Spleen (tissue), 7 donors: ENCODE measurements at regions not wholly inside any gene's neighbourhood (a gene's known extent, or its start where the extent isn't known, plus 50 kb on each side); places are given as distances from the start of the nearest gene placed in this dataset.

Experiments used
- POLR2A ChIP-seq, 3 donors: fragments of 450-650 bp; IDR thresholded peaks; one replicate each; pipeline ENCODE4 v1.5.1; 2017; ENCODE audit warnings: antibody characterized with exemption in 3 of 3, mild to moderate bottlenecking in 1 of 3
- POLR2AphosphoS5 ChIP-seq, 3 donors: sonication (generic); formaldehyde crosslinking; IDR thresholded peaks; one replicate each; pipeline ENCODE4 v1.5.1; 2017; ENCODE audit warnings: antibody characterized with exemption in 3 of 3
- TF ChIP-seq, protein P1 (sequence below), 11 experiments: fragments of 200-600 bp in 7 of 11; fragments of 450-650 bp in 4 of 11; sonication (generic) in 4 of 11; IDR thresholded peaks in 8 of 11; conservative IDR thresholded peaks in 3 of 11; 1 replicate in 7 of 11; 2 replicates in 4 of 11; pipeline versions ENCODE4 v1.4.0 to v1.8.0; 2016 to 2021; ENCODE audit warnings: antibody characterized with exemption in 11 of 11, inconsistent platforms in 4 of 11, mild to moderate bottlenecking in 1 of 11
- donor health status: DM: no; HTN: no; CAD: no; lungs with moderate emphysema.
- donor health status: DM: no; HTN: no; CAD: no.
- donor health status: DM: no; HTN: no; CAD: no.

DNA sequence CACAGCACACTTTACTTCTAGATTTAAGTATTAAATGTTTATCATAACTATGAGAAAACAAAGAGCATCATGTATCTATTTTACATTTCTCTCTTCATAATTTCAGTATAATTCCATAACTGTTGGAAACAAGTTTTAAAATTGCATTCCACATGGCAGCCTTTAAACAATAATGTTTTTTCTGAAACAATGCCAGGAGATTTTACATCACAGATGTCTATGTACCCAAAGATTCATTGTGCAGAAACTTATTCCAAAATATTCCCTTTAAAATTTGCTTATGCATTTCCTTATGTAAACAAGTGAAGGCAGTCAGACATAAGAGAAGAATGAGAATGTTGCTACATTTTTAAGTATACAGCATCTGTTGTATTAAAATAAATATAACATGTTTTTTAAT, 324.9 kb upstream of the COL8A1 start:
- TF ChIP-seq, protein P1, sequence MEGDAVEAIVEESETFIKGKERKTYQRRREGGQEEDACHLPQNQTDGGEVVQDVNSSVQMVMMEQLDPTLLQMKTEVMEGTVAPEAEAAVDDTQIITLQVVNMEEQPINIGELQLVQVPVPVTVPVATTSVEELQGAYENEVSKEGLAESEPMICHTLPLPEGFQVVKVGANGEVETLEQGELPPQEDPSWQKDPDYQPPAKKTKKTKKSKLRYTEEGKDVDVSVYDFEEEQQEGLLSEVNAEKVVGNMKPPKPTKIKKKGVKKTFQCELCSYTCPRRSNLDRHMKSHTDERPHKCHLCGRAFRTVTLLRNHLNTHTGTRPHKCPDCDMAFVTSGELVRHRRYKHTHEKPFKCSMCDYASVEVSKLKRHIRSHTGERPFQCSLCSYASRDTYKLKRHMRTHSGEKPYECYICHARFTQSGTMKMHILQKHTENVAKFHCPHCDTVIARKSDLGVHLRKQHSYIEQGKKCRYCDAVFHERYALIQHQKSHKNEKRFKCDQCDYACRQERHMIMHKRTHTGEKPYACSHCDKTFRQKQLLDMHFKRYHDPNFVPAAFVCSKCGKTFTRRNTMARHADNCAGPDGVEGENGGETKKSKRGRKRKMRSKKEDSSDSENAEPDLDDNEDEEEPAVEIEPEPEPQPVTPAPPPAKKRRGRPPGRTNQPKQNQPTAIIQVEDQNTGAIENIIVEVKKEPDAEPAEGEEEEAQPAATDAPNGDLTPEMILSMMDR (IDR thresholded peaks at IDR 0.05 in 8 of 11, conservative IDR thresholded peaks at IDR 0.05 in 3 of 11) = no peak
- no peak for TF ChIP-seq POLR2A (IDR thresholded peaks at IDR 0.05)
- TF ChIP-seq POLR2AphosphoS5 (IDR thresholded peaks at IDR 0.05) = no peak
